Epidermal melanocyte (primary cell): ENCODE measurements at regions not wholly inside any gene's neighbourhood (a gene's known extent, or its start where the extent isn't known, plus 50 kb on each side); places are given as distances from the start of the nearest gene placed in this dataset.

Experiments
- DNase-seq: peaks from one replicate; pipeline ENCODE4 v3.0.0; 2011; ENCODE audit warnings: low spot score; ENCODE audit not compliant: insufficient read length

DNA sequence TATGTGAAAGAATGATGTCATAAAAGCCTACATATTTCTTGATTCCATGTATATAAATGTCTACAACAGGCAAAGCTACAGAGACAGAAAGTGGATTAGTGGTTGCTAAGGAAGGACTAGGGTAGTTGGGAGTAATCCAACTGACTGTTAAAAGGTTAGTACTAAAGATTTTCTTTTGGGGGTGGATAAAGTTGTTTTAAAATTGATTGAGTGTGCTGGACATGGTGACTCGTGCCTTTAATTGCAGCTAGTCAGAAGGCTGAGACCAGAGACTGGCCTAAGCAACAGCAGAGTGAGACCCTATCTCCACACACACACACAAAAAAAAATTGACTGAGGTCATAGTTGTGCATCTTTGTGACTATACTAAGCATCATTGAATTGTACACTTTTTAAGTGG lies 234.3 kb downstream of the C12orf50 start:
- DNase-seq: no peak

DNA sequence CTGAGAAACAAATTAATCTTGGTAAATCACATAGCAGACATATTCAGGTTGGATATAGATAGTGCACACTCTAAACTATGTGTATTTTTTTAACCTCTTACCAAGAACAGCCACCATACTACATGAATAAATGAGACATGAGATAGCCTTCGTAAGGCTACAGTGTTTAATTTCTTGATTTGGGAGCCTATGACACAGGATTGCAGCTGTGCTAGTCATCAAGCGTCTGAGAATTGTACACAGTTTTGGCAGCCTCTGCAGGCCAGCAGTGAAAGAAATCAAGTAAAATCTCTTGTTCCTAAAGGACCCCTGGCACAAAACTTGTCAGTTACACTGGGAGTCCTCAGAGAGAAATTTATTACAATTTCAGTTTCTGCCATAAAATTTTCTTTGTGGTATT lies 236.1 kb downstream of the C12orf50 start:
- no peak for DNase-seq

DNA sequence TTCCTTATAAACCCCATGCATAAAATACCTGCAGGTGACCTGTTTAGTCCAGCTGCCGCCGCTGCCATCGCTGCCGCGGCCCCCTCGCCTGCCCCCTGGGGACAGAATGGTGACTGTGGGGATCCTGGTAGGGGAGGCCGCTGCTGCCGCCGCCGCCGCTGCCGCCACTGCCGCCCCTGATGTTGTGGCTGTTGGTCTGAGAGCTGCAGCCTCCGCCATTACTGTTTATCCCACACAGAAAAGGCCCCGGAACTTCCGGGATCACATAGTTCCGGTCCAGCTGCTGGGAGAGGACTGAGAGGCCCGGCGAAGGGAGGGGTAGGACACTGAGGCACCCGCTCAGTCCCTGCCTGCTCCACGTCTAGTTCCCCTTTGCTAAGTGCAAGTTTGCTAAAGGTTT lies 244.9 kb downstream of the C12orf50 start:
- DNase-seq: no peak

DNA sequence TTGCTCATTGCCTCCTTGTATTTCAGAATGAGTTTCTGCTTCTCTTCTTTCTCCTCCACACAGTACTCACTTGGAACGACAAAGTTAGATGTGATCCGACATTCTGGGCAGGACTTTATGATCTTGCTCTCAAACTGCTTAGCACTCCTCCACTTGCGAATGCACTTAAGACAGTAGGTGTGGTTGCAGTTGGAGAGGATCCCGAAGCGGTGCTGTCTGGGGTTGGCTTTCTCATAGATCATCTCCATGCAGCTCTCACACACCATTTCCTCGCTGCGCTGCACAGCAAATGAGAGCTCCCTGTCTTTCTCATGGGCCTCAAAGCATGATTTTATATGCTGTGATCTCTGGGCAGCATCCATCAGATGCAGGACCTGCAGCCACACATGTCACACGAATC lies 245.7 kb downstream of the C12orf50 start:
- no peak for DNase-seq

DNA sequence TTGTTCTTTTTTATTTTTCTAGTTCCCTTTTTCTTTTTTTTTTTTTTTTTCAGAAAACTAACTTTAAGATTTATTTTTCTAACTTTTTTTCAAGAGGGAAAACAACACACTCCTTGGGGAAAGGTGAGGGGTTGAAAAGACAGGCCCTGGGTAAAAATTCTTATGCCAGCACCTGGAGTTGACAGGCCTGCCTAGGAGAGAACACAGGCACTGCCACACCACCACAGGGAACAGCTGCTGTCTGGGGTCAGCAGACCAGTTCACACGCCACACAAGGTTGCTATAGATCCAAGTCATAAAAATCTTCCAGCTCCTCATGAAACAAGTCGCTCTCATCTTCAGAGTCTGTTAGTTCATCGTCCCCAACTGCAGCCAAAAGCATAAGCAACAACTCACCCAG lies 246.4 kb downstream of the C12orf50 start:
- DNase-seq: no peak

DNA sequence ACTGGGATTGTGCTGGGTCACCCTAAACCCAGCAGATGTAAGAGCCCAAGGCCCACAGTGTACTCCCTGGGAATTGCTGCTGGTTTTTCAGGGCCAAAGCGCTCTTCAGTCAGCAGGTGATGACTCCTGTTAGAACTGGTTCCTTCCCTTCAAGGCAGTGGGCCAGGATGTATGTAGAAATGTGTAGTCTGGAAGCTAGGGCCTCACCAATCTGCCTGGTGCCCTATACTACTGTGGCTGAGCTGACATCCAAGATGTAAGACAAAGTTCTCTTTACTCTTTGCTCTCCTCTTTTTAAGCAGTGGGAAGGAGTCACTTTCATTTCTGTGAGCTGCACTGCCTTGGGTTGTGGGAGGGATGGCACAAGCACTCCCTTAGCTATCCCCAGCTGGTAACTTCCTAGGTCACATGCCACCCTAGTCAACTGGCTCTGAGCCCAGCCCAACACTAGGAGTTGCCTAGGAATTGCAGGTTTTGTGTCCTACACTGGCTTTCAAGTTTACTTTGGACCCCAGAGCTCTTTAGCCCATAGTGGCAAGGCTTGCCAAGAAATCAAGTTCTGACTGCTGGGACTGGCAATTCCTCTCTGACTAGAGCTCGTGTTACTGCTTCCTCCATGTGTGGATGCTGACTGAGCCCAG lies 249.2 kb downstream of the C12orf50 start:
- no peak for DNase-seq

DNA sequence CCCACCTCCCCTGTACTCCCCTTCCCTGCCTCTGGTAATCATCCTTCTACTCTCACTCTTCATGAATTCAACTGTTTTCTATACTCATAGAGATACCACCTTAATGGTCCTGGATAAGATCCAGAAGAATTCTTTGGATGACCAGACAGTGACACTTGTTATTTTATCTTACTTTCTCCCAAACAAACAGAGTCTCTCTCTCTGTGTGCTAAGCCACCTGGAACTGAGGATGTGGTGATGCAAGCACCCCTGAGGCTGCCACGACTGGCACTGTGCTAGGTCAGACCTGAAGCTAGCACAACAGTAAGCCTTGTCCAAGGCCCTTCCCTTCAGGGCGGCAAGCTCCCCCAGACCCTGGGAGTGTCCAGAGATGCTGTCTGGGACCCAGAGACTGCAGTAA lies 250.2 kb downstream of the C12orf50 start:
- no peak for DNase-seq

DNA sequence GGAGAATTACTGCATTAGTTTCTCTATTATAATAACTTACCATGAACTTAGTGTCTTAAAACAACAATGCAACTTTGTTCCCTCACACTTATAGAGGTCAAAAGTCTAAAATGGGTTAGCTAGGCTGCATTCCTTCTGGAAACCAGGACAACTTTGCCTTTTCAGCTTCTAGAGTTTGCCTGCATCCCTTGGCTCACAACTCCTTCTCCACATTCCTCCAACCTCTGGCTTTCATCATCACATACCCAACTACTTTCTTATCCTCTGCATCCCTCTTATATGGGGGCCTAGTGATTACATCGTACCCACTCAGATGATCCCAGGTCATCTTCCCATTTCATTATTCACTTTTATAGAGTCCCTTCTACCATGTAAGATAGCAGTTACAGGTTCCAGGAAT lies 251.1 kb downstream of the C12orf50 start:
- DNase-seq: no peak

DNA sequence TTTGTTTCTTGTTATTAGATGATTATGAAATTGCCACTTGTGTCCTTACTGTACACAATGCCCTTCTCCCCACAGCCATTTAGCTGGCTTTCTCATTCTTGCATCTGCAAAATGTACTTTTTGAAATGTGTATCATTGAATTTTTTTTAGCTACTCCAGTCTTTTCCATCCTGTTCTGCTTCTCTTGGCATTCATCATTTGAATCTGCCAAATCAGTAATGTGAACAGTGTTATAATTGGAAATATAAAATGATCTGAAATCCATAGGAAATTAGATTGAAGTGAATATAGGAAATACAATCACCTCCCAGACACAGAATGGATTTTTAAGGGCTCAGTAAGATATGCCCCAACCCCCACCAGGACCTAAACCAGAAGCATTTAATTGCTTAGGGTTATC lies 253.4 kb downstream of the C12orf50 start:
- DNase-seq: no peak

DNA sequence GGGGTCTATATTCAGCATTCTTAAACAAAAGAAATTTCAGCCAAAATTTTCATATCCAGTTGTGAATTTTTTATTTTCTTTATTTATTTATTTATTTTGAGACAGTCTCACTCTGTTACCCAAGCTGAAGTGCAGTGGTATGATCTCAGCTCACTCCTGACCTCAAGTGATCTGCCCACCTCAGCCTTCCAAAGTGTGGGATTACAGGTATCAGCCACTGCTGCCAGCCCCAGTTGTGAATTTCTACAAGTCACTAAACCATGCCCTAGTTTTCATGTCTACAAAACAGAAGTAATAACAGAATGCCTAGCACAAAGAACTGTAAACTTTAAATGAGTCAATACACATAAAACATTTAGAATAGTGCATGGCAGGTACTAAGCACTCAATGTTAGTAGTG lies 254.2 kb downstream of the C12orf50 start:
- DNase-seq: no peak

DNA sequence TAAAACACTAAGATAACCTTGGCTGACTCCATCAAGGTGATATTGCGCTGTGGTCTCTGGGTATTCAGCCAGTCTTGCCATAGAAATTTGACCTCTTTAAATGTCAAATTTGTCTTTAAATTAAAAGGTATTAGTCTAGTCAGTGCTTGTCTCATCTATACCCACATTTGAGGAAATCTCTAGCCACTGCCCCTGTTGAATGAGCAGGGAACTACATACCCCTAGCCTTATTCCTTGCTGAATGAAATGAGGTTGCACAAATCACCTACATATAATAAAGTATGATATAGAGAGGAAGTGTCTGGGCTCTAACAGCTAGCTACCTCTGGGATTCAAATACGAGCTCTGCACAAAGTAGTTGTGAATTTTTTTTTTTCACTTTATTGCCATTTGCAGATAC lies 256.8 kb downstream of the C12orf50 start:
- no peak for DNase-seq

DNA sequence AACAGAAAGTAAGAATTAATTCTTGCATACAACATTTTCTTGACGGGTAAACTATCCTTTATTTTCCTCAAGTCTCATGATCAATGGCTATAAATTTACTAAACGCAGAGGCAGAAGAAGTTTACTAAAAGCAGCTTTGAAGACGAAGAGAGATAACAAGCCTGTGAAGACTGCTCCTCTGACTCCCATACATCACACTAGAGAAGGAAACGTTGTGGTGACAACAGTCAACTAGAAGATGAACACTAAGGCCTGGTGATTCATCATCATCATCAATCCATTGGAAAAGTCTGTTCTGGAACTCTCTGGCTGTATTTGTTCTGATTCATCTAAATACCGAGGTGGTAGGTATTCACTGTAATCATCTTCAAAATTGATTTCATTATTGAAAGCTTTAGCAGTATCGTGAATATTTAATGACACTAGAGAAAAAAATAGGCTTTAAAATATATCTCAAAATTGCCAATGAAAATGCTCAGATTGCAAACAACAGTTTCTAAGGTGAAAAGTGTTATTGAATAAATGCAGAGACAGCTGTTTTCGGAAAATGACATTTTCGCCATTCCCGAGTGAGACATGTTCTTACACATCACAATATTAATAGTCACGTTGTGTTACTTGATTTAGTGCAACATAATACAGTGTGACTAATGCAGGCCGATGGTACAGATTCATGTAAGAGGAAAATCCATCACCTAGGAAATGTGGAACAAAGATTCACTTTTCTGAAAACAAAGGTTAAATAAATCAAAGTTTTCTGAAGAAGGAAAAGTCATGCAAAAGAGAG lies 260.5 kb downstream of the C12orf50 start:
- no peak for DNase-seq

DNA sequence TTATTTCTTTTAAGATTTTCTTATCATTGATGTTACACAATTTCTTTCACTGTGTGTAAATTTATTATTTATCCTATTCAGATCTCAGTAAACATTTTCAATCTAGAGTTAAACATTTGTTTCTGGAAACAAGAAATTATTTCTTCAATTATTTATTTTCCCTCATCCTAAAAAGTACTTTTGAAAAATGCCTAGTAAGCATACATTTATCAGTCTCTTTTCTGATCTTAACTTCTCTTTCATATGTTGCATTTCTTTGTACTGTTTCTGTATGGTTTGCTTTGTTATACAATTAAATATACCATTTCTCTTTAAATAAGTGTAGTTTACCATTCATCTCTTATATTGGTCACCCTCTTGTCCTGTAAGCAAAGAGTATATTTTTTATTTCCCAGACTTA lies 263.2 kb downstream of the C12orf50 start:
- DNase-seq: no peak

DNA sequence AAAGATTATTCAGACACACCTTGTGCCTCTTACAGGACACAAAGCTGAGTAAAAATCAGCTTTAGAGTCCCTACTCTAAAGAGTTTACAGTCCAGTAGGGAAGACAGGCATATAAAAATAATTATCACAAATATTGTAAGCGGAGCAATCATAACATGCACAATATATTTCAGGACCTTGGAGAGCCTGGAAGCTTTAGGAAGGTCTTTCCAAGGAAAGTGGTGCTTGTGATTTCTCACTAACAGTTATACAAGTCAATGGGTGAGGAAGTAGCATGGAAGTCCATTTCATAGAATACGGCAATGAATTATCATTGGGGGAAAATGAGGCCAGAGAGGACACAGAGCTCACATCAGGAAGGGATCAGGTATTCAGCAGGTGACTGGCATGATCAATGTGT lies 268.3 kb downstream of the C12orf50 start:
- no peak for DNase-seq

DNA sequence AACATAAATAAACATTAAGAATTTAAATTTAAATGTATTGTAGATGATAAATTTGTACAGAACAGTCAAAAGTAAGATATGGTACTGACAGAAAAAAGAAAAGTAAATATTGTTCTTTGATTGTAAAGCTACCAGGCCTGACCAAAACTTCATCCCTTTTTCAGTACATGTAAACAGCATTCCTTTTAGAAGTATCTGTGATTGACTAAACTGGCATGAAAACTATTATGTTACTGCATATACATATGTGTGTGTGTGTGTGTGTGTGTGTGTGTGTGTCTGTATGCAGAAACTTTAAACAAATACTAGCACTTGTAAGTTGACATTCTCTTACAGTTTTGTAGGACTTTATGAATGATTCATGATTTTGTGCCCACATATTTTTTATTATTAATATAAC lies 270.9 kb downstream of the C12orf50 start:
- DNase-seq: no peak

DNA sequence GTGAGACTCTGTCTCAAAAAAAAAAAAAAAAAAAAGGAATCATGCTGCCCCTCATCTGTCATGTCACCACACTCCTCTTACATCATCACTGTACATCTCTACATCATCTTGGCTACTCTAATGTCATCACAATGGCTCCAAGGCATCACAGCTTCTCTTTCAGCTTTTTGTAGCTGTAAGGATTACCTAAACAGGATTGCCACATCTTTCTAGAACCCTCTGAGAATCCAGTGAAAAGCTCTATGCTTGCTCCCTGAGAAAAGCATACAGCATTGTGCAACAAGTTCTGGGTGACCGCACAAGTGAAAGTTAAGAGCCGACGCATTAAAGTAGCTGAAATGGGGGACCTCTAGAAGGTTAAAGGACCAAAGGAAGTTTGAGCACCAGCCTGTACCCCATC lies 272.5 kb downstream of the C12orf50 start:
- no peak for DNase-seq

DNA sequence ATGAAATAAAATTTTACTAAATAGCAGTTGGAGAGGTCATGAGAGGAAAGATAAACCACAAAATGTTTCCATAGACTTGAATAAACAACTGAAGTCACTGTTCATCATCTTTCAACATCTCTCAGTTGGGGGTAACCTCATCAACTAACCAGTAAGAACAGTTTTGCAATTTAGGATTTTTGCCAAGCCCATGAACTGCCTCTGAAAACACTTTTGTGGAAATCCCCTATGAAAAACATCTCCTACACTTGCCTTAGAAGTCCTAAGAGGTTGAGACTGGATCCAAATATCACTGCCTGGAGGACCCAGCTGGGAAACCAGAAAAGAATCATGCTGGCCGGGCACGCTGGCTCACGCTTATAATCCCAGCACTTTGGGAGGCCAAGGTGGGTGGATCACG lies 273.1 kb downstream of the C12orf50 start:
- peak; percentile 19 for DNase-seq

DNA sequence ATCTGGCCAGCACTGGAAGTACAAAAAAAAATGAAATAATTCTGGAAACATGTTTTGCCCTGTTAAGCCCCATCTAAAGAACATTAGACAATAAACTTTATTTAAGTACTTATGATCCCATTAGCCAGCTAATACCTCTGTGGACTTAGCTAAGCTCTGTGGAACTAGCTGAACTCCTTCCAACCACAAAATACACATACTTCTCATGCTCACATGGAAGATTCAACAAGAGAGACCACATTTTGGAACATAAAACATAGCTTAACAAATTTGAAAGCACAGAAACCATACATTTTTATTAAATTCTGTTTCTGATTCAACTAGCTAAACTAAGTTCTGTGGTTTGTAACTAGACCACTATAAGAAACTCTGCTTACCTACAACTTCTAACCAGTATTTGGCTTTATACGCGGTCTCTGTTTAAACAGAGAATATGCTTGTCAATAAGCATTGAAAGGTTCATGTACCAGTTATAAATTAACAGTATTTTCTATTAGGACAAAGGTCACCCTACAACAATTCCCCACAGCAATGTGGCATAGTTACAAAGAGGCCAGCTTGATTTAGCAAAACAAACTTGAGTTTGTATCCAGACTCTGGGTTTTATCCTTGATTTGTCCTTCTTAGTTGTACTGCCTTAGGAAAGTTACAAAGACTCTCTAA lies 300.1 kb downstream of the C12orf50 start:
- no peak for DNase-seq

DNA sequence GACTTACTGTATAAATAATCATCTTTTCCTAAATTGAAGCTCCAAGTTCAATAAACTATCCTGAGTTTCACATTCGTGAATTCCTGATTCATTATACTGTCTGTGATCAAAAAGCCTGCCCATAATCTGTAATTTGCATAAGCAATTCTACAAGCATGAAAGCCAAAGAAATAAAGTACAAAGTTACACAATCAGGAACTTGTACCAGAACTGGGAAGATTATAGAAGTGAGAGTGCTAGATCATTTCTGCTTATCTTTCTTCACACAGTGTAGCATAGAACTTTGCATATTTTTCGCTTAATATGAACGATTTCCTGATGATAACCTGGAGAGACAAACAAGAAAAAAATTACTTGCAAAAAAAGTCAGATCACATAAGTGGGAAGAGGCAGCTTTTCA lies 308.2 kb downstream of the C12orf50 start:
- DNase-seq: no peak

DNA sequence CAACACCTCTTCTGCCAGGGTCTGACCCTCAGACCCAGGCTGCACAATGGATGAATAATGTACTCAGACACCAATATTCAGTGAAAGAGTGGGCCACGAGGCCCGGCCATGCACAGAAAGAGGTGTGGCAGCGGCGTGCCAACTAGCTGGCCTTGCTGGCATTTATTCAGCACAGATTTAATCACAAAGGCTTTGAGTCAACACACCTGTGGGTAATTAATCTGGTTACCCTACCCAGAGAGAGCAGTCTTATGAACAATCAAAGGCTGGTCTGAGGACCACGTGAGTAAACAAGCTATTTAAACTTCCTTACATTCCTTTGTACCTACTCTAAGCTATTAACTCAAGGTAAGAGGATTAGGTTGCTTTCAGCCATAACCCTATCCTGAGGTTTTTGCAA lies 324.8 kb downstream of the C12orf50 start:
- DNase-seq: no peak

DNA sequence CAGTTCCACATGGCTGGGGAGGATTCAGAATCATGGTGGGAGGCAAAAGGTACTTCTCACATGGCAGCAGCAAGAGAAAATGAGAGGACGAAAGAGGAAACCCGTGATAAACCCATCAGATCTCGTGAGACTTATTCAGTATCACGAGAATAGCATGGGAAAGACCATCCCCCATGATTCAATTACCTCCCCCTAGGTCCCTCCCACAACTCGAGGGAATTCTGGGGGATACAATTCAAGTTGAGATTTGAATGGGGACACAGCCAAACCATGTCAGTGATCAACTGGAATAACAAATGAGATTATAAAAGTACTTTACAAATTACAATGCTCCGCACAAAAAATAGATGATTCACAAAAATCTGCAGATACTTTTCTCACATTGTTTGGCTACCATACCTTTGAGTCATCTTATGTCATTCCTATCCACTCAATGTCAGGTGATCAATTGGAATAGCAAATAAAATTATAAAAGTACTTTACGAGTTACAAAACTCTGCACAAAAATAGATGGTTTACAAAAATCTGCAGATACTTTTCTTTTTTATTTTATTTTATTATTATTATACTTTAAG lies 338.9 kb downstream of the C12orf50 start:
- no peak for DNase-seq

DNA sequence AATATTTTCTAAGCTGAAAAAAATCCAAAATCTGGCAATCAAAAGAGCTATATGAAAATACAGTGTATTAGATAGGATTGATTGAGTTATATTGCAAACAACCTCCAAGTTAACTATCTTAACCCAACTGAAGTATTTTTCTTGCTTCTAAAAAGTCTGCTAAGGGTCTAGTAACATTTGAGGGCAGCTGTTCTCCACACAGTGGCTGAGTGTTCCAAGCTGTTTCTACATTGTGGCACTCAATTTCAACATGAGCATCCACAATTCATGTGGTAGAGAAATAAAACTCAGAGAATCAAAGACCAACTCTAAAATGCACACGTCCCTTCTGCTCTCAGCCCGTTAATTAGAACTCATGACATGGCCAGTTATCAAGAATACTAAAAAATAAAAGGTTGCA lies 340.0 kb downstream of the C12orf50 start:
- DNase-seq: no peak
